Spleen (tissue), 7 donors: ENCODE measurements at regions not wholly inside any gene's neighbourhood (a gene's known extent, or its start where the extent isn't known, plus 50 kb on each side); places are given as distances from the start of the nearest gene placed in this dataset.

Experiments used
- CTCF ChIP-seq, 11 experiments: fragments of 200-600 bp in 7 of 11; fragments of 450-650 bp in 4 of 11; sonication (generic) in 4 of 11; IDR thresholded peaks in 8 of 11; conservative IDR thresholded peaks in 3 of 11; 1 replicate in 7 of 11; 2 replicates in 4 of 11; pipeline versions ENCODE4 v1.4.0 to v1.8.0; 2016 to 2021; ENCODE audit warnings: antibody characterized with exemption in 11 of 11, inconsistent platforms in 4 of 11, mild to moderate bottlenecking in 1 of 11
- POLR2A ChIP-seq, 3 donors: fragments of 450-650 bp; IDR thresholded peaks; one replicate each; pipeline ENCODE4 v1.5.1; 2017; ENCODE audit warnings: antibody characterized with exemption in 3 of 3, mild to moderate bottlenecking in 1 of 3
- POLR2AphosphoS5 ChIP-seq, 3 donors: sonication (generic); formaldehyde crosslinking; IDR thresholded peaks; one replicate each; pipeline ENCODE4 v1.5.1; 2017; ENCODE audit warnings: antibody characterized with exemption in 3 of 3
- donor health status: DM: no; HTN: no; CAD: no; lungs with moderate emphysema.
- donor health status: DM: no; HTN: no; CAD: no.
- donor health status: DM: no; HTN: no; CAD: no.

GRCh38 chr16:86701286-86701975, 123.1 kb downstream of the FOXL1 start:
- TF ChIP-seq CTCF (IDR thresholded peaks at IDR 0.05 in 8 of 11, conservative IDR thresholded peaks at IDR 0.05 in 3 of 11) (no peak), POLR2AphosphoS5 (IDR thresholded peaks at IDR 0.05) (no peak), POLR2A (IDR thresholded peaks at IDR 0.05) (no peak)
